RCC 7860 (cell line): ENCODE measurements at regions not wholly inside any gene's neighbourhood (a gene's known extent, or its start where the extent isn't known, plus 50 kb on each side); places are given as distances from the start of the nearest gene placed in this dataset.
"Not testable (repeated sequence)": the region's sequence is repeated elsewhere in the genome, so short reads cannot be mapped to it uniquely, and the experiment has no call there.

Experiments used
- DNase-seq: peaks from one replicate; pipeline ENCODE4 v3.0.0-alpha.2; 2015; ENCODE audit warnings: low spot score
- FAIRE-seq: peaks from 2 replicates; lab custom pipeline; 2012; peaks lifted over from hg19 to GRCh38; lab: Jason Lieb, UNC

GRCh38 chr15:87728998-87729397 lies 527.5 kb downstream of the NTRK3 start:
- FAIRE-seq = no peak
- DNase-seq = no peak

GRCh38 chr15:87727073-87727472 lies 529.5 kb downstream of the NTRK3 start:
- no peak for DNase-seq
- FAIRE-seq = no peak

GRCh38 chr15:87724330-87724729 lies 532.2 kb downstream of the NTRK3 start:
- no peak for DNase-seq
- no peak for FAIRE-seq

GRCh38 chr15:87722941-87723691 lies 533.4 kb downstream of the NTRK3 start:
- FAIRE-seq = no peak
- DNase-seq = no peak

GRCh38 chr15:87720235-87720634 lies 536.3 kb downstream of the NTRK3 start:
- DNase-seq (no peak), FAIRE-seq (no peak)

GRCh38 chr15:87716422-87716821 lies 540.1 kb downstream of the NTRK3 start:
- FAIRE-seq (no peak), DNase-seq (no peak)

- DNase-seq (no peak), FAIRE-seq (no peak)
Measured at GRCh38 chr15:87715252-87715651, 541.3 kb downstream of the NTRK3 start.

GRCh38 chr15:87713475-87713879 lies 543.1 kb downstream of the NTRK3 start:
- DNase-seq (no peak), FAIRE-seq (no peak)

GRCh38 chr15:87712211-87712610 lies 544.3 kb downstream of the NTRK3 start:
- FAIRE-seq (no peak), DNase-seq (no peak)

GRCh38 chr15:87711026-87711425 lies 545.5 kb downstream of the NTRK3 start:
- no peak for FAIRE-seq
- no peak for DNase-seq

GRCh38 chr15:87710406-87710805 lies 546.1 kb downstream of the NTRK3 start:
- FAIRE-seq (no peak), DNase-seq (no peak)

- DNase-seq (no peak), FAIRE-seq (no peak)
Measured at GRCh38 chr15:87707566-87708130, 548.9 kb downstream of the NTRK3 start.

- FAIRE-seq (no peak), DNase-seq (no peak)
Measured at GRCh38 chr15:87707071-87707470, 549.5 kb downstream of the NTRK3 start.

- FAIRE-seq (no peak), DNase-seq (no peak)
Measured at GRCh38 chr15:87706001-87706400, 550.5 kb downstream of the NTRK3 start.

GRCh38 chr15:87704276-87704675 lies 552.3 kb downstream of the NTRK3 start:
- FAIRE-seq = no peak

GRCh38 chr15:87703327-87704111 lies 553.0 kb downstream of the NTRK3 start:
- DNase-seq (no peak), FAIRE-seq (no peak)

More at GRCh38 chr15:87704276-87704675, 552.3 kb downstream of the NTRK3 start:
- no peak for DNase-seq

GRCh38 chr15:87702270-87702669 lies 554.3 kb downstream of the NTRK3 start:
- FAIRE-seq = no peak
- DNase-seq = no peak

GRCh38 chr15:87698467-87698866 lies 558.1 kb downstream of the NTRK3 start:
- DNase-seq, FAIRE-seq: not testable (repeated sequence)

- FAIRE-seq = no peak
- DNase-seq = no peak
Measured at GRCh38 chr15:87689716-87690115, 566.8 kb downstream of the NTRK3 start.

- DNase-seq (no peak), FAIRE-seq (no peak)
Measured at GRCh38 chr15:87687523-87687870, 569.0 kb downstream of the NTRK3 start.

GRCh38 chr15:87686841-87687522 lies 569.6 kb downstream of the NTRK3 start:
- no peak for FAIRE-seq

More at GRCh38 chr15:87686841-87687522, 569.6 kb downstream of the NTRK3 start:
- DNase-seq = no peak
